HG03280 (cell line): ENCODE measurements at regions not wholly inside any gene's neighbourhood (a gene's known extent, or its start where the extent isn't known, plus 50 kb on each side); places are given as distances from the start of the nearest gene placed in this dataset.

Source experiments
- ATAC-seq: cut with Tn5 transposase; IDR thresholded peaks from one replicate; pipeline ENCODE4 v1.9.1; 2021; ENCODE audit warnings: mild to moderate bottlenecking, moderate library complexity; ENCODE audit not compliant: unreplicated experiment

DNA sequence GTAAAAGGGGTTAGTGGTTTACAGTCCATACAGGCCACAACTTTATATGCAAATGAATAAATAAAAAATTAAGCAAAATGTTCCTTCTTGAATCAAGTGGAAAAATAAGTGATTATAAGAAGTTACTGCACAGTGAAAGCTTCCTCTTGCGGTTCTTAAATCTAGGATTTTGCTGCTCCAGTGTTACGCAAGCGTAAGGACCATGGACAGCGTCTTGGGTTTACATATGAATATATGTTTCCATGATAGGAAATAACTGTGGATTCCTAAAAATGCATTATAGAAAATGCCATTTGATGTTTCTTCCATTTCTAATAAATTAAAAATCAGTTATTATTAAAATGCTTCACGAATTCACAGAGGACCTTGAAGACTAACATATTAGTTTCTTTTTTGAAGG, 176.6 kb upstream of the POU3F2 start:
- ATAC-seq, result no peak

DNA sequence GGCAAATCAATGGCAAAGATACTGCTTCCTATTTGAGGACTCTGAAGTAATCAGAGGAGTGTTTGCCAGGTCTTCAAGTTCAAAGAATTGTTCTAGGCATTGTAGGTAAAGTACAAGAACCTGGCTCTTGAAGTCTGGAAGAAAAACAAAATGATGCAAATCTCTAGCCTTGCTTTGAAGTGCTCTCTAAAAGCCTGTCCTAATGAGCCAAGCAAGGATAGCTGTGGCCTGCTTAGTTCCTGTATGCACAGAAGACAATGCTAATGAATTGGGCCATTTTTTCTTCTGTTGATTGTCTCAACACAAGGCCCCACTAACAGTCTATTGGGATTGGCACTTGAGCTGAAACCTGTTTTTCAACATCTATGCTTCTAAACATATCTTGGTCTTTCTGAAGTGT, 165.0 kb upstream of the POU3F2 start:
- ATAC-seq, result no peak

DNA sequence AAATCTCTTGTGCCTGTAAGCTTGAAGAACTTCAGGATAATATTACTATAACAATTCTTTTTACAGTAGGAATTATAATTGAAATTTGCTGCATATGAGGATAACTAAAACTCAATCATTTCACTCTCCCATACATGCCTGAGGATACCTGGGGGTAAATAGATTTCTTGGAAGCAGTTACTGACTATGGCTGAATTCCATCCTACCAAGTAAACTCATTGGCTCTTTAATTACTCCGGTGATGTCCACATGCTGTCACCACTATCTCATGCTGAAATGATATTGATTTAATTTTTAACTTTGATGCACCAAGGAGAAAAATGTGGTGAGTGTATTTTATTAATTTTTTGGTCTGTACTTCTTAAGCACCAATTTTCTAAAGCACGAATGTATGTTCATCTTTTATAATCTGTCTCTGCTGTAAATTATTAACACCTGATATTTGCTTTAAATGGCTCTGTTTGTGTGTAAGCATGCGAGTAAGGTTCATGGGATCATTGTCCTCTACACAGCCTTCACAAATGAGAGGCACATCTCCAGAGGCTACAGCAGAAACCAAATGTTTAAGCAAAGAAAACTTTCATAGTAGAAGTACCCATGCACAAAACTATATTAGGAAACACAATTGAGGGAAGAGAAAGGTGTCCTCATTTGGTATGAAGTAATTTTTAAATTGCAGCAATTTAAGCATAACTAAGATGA, 164.2 kb upstream of the POU3F2 start:
- ATAC-seq, result no peak

DNA sequence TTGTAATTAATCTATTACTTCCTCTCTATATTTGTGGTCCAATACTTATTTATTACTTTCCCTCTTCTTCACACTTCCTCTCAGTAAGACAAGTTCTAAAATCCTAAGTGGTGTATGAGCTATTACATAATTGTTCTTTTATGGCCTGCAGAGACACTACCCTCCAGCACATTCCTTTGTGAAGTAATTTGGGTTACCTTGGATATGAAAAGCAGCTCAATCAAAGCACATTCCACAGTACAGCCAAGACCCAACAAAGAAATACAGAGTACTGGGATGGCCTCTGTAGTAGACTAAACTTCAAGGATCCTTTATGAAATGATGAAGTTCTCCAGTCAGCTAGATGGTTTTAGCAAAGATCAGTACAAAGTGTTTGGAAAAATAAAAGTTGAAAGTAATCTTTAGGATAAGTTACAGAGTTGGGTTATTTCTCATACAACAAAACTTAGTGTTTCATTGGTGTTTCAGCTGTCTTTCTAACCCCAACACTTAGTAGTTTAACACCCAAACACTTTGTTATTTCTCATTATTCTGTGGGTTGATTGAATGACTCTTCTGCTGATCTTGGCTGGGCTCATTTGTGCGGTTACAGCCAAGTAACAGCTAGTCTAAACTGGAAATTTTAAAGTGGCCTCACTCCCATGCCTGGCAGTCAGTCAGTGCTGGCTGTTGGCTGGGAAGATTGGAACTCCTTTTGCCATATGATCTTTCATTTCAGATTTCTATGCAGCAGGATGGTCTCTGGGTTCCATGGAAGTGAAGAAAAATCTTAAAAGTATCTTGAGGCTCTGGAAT, 161.5 kb upstream of the POU3F2 start:
- no peak for ATAC-seq

DNA sequence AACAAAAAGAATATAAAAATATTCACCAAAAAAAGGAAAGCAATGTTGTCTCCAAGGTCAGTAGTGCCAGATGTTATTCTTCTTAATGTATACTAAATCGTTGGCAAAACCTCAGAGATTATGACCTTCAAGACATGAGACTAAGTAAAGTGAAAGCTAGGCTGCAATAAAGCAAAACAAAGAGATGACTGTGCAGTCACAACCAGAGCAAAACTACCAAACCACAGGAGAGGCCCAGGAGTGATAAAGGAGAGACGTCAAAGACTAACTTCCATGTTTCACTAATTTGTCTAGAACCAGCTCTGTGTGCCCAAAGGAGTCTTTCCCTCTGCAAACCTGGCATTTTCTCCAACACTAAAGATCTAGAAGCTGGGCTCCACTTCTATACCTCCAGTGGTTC, 155.9 kb upstream of the POU3F2 start:
- ATAC-seq, result peak; percentile 63

DNA sequence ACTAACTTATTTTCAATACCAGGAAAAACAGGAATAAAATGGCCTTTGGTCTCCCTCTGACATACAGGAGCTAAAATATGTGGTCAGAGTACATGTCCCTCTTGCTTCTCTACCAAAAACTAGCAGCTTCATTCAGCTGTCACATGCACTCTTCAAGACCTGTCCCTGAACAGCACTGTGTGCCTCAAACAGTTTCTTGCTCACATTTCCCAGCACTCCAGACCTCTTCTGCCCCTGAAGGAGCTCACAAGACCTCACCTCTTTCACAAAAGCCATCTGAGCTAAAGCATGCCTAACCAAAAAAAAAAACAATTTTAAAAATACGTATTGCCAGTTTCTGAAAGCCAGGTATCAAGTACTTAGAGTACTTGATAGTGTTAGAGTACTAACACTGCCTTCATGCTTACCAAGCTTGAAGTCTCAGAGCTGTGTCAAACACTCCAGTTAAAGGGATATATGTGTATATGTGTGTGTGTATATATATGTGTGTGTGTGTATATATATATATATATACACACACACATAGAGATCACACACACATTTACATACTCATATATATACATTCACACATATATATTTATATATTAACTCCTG, 148.3 kb upstream of the POU3F2 start:
- ATAC-seq, result no peak

DNA sequence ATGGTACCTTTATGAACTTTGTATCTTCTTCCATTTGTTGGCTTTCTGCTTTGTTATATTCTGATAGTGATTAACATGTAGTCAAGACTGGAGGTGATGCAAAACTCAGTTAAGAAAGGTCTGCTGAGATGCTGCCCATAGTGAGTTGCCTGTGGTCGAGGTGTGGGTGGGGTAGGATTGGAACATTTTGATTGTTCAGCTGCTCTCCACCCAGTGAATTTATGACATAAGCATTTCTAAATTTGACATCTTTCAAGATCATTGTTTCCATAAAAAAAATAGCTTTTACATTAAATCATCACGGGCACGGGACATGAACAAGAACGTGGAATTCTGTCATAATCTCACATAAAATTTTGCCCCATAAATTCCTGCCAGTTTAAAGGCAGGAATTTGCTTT, 146.6 kb upstream of the POU3F2 start:
- no peak for ATAC-seq

DNA sequence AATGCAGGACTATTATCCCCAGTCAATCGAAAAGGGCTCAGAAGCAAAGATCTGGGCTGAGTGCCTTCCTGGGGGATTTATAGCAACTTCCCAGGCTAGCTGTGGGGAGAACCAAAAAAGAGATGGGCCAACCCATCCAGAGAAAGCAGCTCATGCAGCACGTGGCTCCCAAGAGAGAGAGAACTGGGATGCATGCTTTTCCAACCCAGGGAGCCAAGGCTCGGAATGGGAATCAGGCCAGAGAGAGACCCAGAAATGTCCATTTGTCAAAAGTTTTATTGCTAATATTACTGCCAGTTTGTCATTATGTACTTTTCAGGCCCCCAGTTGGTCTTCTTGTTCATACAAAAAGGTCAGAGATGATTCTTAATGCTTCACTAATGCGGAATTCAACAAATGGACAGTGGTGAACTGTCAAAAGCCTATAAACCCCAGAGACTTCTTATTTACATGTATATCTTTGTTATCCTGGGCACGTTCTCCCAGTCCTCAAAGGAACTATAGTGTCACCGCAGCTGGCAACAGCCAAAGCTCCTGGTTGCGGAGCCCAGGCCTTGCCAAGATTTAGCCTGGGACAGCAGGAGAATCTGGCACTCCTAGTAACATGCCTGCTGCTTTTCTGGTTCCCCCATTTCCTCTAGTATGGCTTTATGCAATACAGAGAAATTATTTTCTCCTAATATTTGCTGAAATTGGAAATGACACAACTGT, 139.1 kb upstream of the POU3F2 start:
- ATAC-seq, result no peak

DNA sequence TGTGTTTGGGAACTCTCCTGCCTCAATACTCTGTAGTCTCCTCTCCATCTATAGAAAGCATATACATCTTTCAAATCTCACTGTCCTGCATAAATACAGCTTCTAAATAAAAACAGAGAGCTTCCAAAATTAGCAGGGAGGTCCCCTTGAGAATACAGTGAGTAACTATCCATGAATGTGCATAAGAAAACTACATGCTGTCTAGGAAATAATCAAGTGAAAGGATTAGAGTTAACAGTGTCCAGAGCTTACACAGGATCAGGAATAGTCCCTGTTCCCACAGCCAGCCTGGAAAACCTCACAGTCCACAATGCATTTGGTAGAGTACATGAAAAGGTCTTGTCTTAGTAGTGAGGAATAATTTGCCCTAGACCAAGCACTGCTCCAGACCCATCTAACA, 123.0 kb upstream of the POU3F2 start:
- ATAC-seq, result no peak

DNA sequence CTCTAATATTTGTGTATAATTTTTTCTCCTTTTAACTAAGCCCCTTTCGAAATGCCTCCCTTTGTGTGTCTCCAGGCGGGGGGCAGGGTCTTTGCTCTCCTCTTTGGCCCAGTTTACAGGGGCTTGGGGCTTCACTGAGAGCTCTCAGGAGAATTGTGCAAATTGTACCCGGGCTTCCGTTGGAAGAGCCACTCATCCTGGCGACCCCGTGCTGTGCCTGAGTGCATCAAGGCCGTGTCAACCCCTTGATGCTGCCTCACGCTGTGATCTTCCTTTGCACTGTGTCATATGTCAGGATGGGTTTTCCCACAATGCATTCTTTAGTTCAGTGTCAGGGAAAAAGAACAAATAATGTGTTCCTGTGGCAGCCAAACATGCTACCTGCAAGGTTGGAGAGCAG, 118.0 kb upstream of the POU3F2 start:
- no peak for ATAC-seq

DNA sequence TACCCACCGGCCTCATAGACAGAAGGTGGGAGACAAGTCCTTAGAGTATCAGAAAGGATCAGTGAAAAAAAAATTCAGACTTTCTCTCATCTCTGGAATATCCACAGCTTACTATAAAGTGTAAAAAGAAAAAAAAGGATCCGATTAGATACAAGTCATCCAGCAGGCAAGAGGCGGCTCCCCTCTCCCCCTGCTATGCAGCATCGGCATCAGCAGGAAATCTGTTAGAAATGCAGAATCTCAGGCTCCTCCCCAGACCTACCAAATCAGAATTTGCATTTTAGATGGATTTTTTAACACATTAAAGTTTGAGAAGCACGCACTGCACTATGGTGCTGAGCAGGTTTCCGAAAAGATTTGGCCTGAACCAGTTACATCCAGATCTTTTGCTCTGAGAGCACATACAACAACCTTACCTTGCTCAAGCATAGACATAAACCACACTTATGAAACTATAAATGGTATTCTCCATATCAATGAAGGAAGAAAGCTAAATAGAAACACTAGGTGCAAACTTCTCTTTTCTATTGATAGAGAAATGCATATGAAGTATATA, 117.0 kb upstream of the POU3F2 start:
- ATAC-seq, result no peak

DNA sequence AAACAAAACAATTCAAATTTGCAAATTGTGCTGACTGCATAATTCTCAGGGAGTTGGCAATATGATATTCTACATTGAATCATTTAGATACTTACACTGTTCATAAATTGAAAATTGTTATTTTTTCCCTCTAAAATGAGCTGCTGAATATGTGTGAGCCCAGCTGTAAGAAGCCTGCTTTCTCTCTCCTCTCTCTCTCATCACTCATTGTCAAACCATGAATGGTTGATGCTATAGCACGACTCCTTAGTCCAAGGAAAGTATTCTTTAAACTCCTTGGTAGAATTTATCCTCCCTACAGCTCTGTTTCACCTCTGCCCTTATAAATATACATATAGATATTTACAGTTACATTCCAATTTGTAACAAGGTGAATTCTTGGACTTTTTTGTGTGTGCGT, 116.4 kb upstream of the POU3F2 start:
- no peak for ATAC-seq

DNA sequence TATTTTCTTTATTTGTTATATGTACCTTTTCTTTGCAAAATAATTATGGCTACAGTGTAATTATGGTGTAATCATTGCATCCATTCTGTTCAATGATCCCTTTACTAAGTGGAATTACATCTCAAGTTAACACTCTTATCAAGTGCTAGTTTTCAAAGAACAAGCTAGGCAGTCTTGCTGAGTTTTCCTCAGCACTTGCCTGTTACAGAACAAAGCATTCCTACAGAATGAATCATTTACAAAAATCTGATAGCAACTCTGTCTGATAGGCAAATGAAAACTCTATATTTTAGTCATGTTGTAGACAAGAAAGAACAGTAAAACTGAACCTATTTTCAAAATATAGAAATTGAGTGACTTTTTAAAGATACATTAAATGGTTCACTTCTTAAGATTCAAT, 109.8 kb upstream of the POU3F2 start:
- no peak for ATAC-seq

DNA sequence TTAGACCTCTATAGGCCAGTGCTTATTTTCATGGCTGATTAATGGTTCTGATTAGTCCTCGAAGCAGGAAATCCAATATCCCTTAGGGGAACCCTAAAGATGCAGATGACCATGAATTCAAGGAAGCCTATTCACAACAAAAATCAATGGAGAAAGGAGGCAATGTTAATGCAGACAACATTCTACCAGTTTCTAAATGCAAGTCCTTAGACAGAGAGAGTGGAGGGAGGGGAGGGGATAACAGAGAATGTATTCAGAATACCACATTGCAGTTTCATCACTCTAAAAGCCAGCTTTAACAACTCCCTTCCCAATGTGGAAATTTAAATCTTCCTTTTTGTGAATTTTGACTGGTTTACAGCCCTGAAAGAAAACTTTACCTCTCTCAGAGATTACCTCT, 87.1 kb upstream of the POU3F2 start:
- no peak for ATAC-seq

DNA sequence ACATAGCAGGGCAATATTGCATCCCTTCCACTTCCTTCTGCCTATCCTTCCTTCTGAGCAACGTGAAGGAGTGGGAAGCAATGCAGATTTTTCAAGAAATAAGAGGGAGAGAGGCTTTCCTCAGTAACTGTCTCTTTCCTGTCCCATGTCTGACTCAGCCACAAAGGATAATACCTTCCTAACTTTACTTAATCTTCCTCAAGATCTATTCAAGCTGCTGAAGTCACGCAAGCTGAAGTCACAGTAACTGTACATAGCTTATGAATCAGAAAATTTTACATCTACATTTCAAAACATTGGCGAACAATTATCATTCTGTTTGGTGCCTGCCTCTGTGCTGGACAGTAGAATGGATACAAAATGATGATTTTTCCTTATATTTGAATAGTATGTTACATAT, 86.4 kb upstream of the POU3F2 start:
- ATAC-seq, result no peak

DNA sequence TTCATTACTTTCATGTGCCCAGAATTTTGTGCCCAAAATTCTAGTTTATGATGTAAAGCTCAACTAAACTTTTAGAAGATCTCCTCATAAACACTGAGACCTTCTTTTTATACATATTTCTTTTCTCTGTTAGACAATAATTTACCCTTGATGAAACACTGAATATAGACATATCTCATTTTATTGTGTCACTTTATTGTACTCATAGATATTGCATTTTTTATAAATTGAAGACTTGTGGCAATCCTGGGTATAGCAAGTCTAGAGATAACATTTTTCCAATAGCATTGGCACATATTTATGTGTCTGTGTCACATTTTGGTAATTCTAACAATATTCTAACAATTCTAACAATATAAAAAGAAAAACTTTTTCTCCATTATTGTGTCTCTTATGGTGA, 74.9 kb upstream of the POU3F2 start:
- ATAC-seq, result no peak

DNA sequence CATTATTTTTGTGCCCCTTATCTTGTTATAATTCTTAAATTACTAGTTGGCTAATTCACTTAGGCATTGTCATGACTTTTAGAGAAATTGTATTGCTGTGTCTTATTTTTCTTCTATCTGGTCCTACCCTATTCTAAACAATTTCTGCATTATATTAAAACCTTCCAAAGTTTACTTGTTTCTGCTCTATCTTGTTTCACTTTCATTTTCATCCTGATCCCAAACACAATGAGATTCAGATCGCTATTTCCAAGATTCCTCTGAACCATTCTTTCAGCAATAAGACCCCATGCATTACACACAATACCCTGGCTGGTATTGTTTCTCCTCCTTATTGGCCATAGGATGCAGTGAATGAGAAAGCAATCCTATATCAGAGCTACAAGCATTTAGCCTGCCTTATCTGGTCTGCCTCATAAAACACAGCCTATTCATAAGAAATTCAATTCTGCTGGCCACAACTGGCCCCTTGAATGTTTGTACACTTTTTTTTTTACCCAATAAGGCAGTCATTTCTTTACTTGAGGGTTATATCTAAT, 69.9 kb upstream of the POU3F2 start:
- no peak for ATAC-seq

DNA sequence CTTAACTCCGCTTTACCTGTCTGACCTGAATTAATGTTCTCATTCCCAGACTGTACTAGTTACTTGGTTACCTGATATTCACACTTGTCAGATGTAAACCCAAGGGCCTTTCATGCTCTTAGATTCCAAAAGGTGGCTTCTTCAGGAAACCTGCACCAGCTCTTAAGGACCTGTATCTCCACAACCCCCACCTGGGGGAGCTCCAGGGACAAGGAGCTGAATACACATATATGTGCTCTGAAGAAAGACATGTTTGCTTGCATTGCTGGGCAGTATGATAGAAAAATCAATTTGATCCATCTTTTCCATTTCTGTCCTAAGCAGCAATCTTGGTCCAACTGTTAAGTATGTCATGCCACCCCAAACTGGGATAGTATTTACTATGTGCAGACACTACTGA, 64.8 kb upstream of the POU3F2 start:
- ATAC-seq, result no peak

DNA sequence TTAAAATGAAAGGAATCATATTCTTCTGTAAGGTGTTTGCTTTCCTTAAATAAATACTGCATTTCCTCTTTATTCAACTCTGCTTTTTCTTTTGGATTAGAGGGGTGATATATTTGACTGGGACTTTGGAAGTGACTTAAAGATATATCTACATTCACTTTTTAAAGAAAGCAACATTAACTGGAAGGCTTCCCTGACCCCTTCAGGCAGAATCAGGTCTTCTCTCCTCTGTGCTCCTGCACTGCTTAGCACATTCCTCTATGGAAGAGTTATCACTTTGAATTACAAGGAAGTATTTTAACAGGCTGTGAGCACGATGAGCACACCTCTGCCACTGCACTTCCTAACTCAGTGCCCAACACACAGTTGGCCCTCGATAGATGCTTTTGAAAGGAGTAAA, 59.2 kb upstream of the POU3F2 start:
- ATAC-seq, result no peak

DNA sequence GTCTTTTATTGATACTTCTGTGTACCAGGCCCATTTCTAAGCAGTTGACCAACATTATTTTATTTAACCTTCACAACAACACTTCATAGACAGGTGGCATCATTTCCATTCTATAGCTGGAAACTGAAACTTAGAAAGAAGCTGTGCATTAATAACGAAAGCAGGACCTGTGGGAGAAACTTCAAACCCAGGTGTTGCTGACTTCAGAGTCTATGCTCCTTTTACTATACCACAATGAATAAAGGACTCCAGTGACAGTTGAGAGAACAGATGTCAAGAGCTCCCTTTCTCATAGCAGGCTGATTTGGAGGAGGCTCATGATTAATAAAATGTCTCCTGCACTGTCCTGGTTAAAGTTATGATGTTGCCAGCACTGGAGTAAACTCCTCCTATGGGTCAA, 56.6 kb upstream of the POU3F2 start:
- peak; percentile 99 for ATAC-seq

DNA sequence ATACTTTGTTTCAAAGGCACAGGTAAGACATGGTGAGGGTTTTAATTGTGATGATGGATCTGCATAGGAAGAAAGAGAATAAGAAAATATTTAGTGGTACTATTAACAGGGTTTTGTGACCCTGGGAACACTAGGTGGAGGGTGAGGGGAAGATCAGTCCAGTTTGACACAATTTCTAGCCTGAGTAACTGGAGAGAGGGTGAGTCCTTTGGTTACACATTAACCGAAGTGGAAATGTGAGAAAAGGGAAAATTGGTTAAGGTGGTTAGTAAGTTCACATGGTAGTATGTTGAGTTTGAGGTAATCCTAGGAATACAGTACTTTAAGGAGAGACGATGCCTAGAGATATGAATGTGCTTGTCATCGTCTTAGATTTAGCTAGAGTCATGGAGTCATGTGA, 54.8 kb upstream of the POU3F2 start:
- no peak for ATAC-seq
